Left forelimb (tissue), 1 donor: ENCODE measurements at regions not wholly inside any gene's neighbourhood (a gene's known extent, or its start where the extent isn't known, plus 50 kb on each side); places are given as distances from the start of the nearest gene placed in this dataset.
"Not testable (repeated sequence)": the region's sequence is repeated elsewhere in the genome, so short reads cannot be mapped to it uniquely, and the experiment has no call there.

ENCODE experiments used
- DNase-seq: peaks from one replicate; pipeline ENCODE4 v3.0.0-alpha.2; 2018; ENCODE audit warnings: low spot score

DNA sequence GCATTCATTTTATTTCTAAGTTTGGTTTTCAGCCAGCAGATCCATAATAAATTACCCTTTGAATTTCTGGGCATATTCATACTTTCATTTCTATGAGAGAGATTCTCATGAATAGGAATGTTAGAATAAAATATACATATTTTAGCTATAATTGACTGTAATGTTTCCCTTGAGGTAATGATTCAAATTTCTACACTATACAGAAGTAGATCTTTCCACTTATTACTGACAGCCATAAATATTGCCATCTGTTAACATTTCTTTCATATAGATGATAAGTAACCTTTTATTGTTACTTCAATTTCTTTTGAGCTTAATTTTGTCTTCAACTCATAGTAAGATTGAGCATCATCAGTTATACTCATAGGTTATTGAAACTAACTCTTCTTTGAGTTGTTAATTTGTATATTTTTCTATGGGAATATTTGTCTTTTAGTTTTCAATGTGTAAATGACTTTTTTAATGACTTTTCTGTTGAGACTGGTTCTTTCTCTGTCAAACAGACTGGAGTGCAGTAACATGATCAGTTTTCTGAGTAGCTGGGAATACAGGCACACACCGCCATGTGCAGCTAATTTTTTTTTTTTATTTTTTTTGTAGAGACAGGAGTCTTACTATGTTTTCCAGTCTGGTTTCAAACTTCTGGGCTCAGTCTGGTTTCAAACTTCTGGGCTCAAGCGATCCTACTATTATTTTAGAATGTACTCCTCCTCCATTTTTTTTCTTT is 991.6 kb downstream of the SLC6A15 start:
- DNase-seq: no peak

DNA sequence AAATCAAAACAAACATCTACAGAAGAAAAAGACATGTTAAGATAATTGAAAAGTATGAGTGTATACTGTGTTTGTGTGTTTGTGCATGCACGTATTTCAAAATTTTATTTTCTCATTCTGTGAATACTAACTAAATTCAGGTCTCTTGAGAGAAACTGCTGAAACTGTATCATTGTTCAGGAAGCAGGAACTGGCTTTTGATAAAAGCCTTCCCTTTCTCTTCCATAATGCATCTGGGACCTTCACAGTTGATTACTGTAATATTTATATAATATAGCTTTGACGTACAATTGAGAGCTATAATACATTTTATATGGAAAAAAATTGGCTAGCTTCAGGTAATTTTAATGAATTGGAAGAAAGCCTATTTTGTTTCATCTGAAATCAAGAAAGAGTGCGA is 993.5 kb downstream of the SLC6A15 start:
- DNase-seq: no peak

DNA sequence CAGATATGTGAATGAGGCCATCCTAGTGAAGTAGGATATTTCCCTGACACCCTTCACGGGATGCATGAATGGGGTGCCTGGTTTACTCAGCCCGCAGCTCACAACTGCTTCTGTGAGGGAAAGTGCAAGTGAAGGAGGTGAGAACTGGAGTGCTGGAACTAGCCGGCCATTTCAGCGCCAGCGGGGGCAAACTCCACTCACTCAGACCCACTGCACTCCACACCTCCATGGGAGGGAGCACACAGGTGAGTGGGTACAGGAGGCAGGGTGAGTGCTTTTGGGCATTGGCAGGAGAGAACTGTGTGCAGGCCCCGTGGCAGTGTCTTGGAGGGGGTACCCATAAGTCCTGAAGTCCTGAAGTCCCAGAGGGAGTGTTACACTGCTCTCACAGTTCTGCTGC is 1008.4 kb downstream of the SLC6A15 start:
- no peak for DNase-seq

DNA sequence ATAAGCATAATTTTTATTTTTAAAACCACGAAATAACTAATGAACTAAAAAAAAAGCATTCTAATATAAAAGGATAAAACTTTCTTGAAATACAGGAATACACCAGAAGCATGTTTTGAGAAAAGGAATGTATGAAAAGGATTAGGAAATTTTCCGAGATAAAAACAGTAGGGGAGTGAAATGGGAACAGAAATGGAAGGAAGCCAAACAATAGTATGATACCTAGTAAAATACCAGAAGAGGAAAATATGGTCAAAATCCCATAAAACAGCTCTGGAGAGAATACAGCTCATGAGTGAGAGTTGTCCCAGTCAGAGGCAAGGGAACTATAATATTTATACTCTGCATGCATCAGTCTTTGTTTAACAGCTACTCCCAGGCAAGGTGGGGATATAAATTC is 1016.2 kb downstream of the SLC6A15 start:
- no peak for DNase-seq

DNA sequence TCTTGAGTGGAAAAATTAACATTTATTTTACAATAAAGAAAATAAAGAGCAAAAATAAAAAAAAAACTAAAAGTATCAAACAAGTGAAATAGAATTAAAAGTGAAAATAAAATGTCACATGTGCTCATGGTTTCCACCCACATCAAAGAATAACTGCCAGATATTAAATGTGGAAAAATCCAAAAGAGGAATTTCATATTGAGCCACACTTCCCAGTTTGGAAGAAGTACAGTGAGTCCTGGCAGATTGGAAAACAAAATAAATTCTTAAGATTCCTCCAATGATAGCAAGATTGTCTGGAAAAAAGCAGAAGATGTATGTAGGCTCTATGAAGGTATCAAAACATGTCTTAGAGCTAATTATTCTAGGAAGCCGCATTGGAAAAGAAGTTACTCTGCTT is 1019.5 kb downstream of the SLC6A15 start:
- DNase-seq: no peak

DNA sequence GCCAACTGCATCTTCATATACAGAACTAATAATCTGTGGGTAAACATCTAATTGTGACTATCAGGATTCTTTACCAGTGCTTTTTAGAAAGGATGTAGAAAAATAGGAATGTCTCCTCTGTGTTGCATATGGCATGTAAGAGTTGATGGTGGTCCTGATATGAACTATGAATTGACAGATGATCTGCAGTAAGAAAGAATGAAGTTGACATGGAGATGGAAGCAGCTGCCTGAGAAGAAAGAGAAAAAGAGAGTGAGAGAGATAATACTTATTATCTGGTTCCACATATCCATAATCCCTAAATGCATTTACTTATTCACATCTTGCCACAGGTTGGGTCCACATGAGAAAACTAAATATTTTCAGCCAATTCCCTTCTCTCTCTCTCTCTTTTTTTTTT is 1022.9 kb downstream of the SLC6A15 start:
- no peak for DNase-seq

DNA sequence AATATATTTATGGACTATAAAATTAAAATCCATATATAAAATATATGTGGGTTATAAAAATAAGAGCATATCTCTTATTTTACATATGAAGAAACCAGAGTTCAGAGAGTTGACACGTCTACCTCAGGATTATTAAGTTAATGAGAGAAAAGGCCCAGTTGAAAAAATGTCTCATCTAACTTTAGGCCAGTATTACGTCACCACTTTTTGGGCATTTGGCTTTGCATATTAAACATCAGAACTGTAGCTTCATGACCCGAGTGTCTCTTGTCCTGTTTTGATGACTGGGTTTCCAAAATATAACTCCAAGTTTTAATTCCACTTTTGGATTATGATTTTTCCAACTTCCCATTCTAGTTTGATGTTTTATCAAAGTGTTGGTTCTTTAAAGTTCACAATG is 1026.1 kb downstream of the SLC6A15 start:
- no peak for DNase-seq

DNA sequence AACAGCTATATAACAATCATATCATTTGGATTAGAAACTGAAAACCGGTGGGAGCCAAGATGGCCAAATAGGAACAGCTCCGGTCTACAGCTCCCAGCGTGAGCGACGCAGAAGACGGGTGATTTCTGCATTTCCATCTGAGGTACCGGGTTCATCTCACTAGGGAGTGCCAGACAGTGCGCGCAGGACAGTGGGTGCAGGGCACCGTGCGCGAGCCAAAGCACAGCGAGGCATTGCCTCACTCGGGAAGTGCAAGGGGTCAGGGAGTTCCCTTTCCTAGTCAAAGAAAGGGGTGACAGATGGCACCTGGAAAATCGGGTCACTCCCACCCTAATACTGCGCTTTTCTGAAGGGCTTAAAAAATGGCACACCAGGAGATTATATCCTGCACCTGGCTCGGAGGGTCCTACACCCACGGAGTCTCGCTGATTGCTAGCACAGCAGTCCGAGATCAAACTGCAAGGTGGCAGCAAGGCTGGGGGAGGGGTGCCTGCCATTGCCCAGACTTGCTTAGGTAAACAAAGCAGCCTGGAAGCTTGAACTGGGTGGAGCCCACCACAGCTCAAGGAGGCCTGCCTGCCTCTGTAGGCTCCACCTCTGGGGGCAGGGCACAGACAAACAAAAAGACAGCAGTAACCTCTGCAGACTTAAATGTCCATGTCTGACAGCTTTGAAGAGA is 1041.5 kb downstream of the SLC6A15 start:
- not testable (repeated sequence) for DNase-seq

DNA sequence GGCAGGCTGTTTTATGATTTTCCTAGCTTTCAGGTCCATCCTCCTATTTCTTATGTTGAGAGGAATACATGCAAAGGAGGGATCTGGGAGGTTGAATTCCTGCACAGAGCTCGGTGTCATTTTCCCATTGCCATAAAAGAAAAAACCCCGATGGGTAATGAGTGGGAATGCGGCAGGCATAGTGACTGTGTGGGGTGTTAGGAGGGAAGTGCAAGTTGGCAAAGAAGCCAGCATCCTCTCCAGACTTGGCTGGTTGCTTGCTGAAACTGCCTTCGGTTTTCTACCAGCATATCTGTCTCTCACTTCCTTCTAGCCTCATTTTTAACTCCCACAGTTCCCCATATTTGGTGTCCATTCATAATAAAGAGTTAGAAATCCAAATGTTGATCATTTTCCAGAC is 1046.1 kb downstream of the SLC6A15 start:
- no peak for DNase-seq

DNA sequence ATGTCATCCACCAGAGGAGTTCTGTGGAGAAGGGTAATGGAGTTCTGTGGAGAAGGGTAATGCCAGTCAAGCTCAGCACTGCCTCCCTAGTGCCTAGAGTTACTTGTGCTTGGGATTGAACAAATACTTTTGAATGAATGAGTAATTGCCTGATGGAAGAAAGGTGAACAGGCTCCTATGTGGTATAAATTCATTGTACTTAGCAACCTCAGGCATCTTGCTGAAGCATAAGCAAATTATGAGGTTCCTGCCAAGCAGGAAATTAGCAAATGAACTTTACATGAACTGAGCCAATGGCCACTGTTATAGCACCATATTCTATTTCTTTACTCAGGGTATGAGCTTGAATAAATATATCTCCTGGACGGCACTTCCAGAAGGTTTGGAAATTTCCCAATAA is 1047.2 kb downstream of the SLC6A15 start:
- no peak for DNase-seq

DNA sequence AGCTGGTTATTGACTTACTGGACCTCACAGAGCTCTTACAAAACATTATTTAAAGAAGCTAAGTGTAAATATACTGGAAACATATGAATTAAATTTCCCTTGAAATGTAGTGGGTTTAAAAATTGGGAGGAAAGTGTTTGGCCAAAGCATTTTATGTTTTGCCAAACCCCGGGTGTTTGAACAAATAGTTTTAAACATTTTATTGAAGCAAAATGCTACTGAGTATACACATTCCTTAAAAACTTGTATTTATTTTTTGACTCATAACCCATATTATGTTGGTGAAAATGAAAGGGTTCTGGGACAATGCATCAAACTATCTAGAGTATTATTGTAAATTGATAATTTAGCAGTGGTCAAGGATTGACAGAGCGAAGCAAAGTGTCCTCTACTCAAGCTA is 1048.5 kb downstream of the SLC6A15 start:
- no peak for DNase-seq

DNA sequence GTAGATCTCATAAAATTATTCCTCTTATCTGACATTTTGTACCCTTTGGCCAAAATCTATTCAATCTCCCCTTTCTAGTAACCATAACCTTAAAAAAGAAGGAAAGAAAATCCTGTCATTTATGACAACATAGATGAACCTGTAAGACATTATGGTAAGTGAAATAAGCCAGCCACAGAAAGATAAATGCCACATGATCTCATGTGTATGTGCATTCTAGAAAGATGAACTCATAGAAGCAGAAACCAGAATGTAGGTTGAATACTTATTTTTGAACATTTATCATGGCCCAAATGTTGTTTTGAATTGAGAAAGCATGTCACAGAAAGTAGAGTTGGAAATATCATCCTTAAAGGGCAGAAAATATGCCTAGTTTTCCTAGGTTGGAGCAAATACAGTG is 1053.6 kb downstream of the SLC6A15 start:
- no peak for DNase-seq

DNA sequence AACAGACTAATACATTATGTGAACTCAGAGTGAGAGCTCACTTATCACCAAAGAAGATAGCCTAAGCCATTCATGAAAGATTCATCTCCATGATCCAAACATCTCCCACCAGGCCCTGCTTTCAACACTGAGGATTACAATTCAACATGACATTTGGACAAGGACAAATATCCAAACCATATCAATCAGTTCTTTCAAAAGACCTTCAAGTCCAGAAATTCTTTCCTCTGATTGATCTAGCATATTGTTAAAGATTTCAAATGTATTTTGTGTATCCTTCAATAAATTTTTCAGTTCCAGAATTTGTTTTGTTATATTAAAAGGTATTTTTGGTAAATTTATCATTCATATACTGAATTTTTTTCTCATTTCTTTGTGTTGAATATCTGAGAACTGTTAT is 1055.8 kb downstream of the SLC6A15 start:
- DNase-seq: no peak

DNA sequence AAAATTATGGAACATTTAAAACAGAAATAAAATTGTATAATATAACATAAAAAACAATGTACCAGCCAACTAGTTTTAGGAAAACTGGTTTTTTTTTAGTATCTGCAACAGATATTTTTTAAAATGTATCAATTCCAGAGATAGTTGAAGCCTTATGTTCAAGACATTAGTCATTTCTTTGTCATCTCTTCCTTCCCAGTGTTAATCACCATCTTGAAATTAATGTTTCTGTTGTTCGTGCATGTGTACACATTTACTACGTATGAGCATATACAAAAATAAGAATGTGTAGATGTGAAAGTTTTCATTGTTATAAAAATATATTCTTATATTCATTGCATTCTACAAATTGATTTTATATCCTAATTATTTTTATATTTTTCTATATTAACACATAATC is 1062.1 kb downstream of the SLC6A15 start:
- no peak for DNase-seq

DNA sequence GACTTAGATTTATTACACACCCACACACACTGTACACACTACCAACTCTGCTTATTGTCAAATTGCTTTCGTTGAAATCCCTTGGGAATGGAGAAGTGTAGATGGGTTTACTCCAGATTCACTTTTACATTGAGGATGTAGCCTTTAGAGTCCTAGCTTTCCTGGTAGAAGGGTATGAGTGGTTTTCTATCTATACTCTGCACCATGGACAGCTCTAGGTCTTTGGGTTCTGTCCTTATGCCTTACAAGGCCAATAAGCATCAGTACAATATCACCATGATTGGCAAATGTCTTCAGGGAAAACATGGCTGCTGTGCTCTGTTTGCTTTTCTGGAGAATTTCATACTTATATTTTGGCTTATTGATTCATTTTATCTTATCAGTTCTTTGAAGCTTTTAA is 1063.9 kb downstream of the SLC6A15 start:
- no peak for DNase-seq

DNA sequence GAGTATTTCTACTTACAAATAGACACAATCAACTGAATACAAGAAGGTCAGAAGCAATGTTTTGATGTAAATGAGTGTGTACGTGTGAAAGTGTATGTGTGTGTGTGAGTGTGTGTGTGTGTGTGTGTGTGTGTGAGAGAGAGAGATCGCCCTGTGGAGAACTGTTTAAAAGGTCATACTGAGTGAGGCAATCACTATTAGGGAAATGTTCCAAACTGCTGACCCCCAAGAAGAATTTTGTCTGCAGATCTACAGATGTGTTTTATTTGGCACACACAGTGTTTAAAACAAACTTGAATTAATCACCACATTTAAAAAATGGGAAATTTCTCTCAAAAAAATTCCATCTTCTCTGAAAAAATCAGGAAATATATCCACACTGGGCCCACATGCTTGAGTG is 1069.1 kb downstream of the SLC6A15 start:
- no peak for DNase-seq

DNA sequence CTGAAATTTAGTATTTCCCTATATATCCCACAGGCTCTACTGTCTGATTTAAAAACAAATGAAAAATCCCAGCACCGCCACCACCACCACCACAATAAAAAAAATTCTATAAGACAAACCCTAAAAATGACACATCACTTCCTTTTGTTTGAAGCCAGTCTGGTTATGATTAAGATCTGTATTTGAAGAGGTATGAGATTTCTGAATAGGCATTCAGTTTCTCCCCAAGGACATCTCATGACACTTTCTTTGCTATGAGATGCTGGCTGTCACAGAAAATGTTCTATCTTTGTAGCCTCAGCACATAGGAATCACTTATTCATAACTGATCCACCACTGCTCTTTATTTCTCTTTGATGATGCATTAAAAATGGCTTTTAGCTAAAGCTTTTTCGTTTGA is 1071.0 kb downstream of the SLC6A15 start:
- no peak for DNase-seq

DNA sequence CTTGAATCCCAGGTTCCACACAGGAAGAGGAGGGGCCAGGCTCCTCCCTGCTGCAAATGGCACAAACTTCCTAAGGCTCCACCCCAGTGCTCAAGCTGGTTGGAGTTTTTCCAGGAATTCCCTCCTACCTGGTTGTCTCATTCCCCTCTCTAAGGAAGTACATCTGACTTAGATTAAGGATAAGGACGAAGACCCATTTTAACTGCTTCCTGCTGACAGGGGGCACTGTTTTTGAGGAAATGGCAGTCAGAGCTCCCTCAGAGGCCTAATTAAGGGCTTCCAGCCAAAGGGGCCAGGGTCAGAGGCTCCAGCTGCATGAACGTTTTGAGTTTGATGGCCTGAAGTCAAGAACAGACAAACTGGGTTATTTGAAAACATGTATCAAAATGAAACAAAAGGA is 1084.7 kb downstream of the SLC6A15 start:
- peak; percentile 62 for DNase-seq

DNA sequence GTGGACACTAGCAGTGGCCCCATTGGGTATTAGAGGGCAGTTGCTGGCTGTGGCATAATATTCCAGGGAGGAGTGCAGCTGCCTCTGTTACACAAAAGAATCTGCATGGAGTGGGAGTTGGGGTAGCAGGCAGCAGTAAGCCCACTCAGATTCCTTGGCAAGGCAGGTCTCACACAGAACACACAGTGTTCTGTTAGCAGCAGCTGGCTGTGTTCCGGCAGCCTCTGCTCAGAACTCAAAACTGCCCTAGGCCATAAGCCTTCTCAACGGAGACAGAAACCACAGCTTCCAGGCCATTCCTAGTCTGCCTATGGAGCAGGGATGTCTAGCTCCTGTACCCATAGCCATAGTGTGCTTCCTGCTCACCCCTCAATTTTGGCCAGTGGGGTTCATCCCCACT is 1085.4 kb downstream of the SLC6A15 start:
- no peak for DNase-seq

DNA sequence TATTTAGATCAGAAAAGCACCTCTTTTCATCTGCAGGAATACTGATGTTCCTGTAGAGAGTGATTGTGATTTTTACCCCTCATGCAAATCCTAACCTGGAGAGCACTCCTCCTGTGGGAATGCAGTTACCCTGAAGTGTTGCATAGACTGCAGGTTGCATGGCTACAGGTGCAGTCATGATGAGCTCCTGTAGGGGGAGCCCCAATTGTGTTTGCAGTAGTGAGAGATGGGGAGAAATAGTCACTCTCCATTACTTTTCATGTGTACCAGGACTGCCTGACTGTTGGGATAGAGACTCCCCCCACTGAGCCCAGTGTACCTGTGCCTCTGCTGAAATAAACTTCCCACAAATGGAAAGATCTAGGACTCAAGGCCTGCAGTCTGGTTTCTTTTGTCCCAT is 1086.5 kb downstream of the SLC6A15 start:
- no peak for DNase-seq

DNA sequence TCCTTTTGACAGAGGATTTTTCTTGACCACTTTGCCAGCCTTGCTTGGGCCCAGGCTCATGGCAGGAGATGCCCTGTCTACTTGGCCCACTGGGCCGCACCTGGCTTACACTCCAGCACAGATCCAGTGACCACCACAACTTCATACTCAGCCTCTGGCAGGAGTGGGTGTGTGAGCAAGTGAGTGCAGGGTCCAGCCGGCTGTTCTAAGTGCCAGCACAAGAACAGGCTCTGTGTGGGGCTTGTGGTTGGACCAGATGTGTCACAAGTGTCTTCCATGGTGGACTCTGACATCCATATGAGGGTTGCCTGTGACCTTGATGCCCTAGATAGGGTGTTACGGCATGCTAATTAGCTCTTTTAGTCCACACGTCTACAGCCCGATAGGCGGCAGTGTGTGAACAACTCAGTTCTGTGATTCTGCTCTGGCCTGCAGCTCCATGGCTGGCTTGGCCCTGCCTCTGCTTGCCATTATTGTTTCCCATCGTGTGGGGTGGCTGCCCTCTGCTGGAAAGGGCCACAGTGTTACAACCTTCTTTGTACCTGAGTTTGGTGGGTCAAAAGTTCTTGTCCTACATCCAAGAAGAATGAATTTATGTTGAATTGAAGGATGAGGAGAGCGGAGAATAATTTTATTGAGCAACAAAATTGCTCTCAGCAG is 1089.1 kb downstream of the SLC6A15 start:
- no peak for DNase-seq

DNA sequence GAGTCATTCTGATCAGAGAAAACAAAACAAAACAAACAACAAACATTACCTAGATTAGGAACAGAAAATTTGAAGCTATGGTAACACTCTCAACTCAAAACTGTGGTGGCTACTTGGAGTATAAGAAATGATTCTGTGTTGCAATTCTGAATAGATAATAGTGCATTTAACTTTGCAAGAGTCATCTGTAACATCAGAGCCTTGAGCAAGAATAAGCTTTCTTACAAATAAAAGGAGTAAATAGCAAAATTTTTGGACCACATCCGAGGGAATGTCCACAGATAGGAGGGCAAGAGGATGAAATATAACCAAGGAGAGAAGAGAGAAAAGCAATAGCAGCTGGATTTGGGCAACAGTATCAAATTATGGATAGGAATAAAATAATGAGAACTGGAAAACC is 1090.6 kb downstream of the SLC6A15 start:
- no peak for DNase-seq

DNA sequence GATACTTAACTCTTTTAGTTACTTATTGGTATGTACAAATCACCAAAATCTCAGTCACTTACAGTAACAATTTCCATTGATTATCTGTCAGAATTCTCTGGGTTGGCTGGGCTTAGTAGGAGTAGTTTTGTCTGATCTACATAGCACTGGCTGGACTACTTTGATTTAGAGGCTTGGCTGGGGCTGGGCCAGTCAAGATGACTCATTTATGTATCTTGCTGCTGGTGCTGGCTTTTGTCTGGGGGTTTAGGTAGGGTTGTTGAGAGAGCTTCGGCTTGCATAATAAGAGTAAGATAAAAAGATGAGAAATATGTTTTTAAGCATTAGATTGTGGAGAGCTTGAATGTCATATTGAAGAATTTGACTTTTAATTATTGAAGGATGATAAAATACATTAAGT is 1093.7 kb downstream of the SLC6A15 start:
- no peak for DNase-seq

DNA sequence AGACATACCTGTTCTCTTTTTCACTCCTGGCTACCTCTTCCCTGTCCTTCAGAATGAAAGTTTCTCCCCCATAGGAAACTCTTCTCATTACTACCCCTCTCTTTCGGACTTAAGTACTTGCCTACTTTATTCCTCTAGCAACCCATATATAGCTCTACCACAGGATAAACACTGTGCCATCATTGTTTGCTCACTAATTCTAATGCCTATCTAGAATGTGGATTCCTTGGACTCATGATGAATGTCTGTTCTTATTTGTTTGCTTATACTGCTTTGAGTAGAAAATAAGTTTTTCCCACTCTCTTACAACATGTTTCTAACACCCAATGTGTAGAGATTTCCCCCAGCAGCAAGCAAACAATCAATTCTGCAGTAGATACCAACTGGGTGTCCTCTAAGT is 1094.9 kb downstream of the SLC6A15 start:
- no peak for DNase-seq
